GM23338 (cell line): ENCODE measurements at regions not wholly inside any gene's neighbourhood (a gene's known extent, or its start where the extent isn't known, plus 50 kb on each side); places are given as distances from the start of the nearest gene placed in this dataset.

Experiments
- CTCF ChIP-seq, 2 experiments: fragments of 200-600 bp in 1 of 2; sonication (generic) in 1 of 2; conservative IDR thresholded peaks; 2 replicates each; pipeline versions ENCODE4 v1.5.1 to v1.6.1; 2016 to 2017; ENCODE audit warnings: antibody characterized with exemption in 2 of 2, low read depth in 2 of 2, mild to moderate bottlenecking in 2 of 2, moderate library complexity in 1 of 2
- EZH2 ChIP-seq: fragments of 200-600 bp; sonication (generic); IDR thresholded peaks from one replicate; pipeline ENCODE4 v1.8.0; 2017; ENCODE audit warnings: antibody characterized with exemption, mild to moderate bottlenecking, low read depth; ENCODE audit not compliant: unreplicated experiment
- EZH2phosphoT487 ChIP-seq: fragments of 200-600 bp; sonication (generic); IDR thresholded peaks from one replicate; pipeline ENCODE4 v1.8.1; 2018; ENCODE audit warnings: antibody characterized with exemption; ENCODE audit not compliant: unreplicated experiment
- POLR2AphosphoS5 ChIP-seq: IDR thresholded peaks from 2 replicates; pipeline ENCODE4 v1.6.1; 2016; ENCODE audit warnings: antibody characterized with exemption, low read depth
- REST ChIP-seq: IDR thresholded peaks from one replicate; pipeline ENCODE4 v1.6.1; 2018; ENCODE audit warnings: antibody characterized with exemption; ENCODE audit not compliant: unreplicated experiment
- STAT1 ChIP-seq: IDR thresholded peaks from one replicate; pipeline ENCODE4 v1.6.1; 2016; ENCODE audit warnings: antibody characterized with exemption; ENCODE audit not compliant: unreplicated experiment
- ZNF114 ChIP-seq: fragments of 250-450 bp; sonication (Bioruptor Pico); IDR thresholded peaks from 2 replicates; pipeline ENCODE4 v1.5.0; 2020; ENCODE audit warnings: mild to moderate bottlenecking, moderate library complexity

GRCh38 chr10:88070080-88070880, 206.9 kb downstream of the PTEN start:
- TF ChIP-seq CTCF (conservative IDR thresholded peaks at IDR 0.05; ENCODE audit: low read depth in 2 of 2) (no peak), EZH2 (no peak), POLR2AphosphoS5 (no peak), ZNF114 (CRISPR knock-in tag) (no peak), EZH2phosphoT487 (no peak), REST (no peak), STAT1 (no peak)
